GM12892 (cell line): ENCODE measurements at regions not wholly inside any gene's neighbourhood (a gene's known extent, or its start where the extent isn't known, plus 50 kb on each side); places are given as distances from the start of the nearest gene placed in this dataset.

Experiments
- POLR2AphosphoS5 ChIP-seq: IDR thresholded peaks from 2 replicates; pipeline ENCODE4 v1.6.1; 2011; ENCODE audit warnings: low read depth, low read length, control low read depth
- TAF1 ChIP-seq: IDR thresholded peaks from 2 replicates; pipeline ENCODE4 v1.6.1; 2011; ENCODE audit warnings: low read depth, mild to moderate bottlenecking, control low read depth, low read length, borderline replicate concordance

DNA sequence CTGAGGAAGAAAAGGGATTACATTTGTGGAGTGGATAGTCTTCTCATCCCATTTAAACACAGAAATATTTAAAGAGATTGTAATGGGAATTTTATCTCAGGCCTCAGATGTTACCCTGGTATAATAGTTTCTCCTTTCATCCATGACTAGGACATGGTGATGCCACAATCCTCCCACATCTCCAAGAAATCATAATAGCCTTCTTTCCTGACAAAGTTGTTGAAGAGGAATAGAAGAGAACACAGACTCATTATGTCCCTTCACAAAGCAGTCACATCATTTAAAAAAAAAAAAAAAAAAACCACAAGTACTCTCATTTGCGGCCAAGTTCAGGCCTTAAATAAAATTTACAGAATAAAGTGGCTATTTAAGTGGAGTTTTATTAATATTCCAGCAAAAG lies 359.6 kb downstream of the DEPDC1B start:
- TF ChIP-seq POLR2AphosphoS5: no peak
- TF ChIP-seq TAF1: no peak
